ENCODE measurements at regions not wholly inside any gene's neighbourhood (a gene's known extent, or its start where the extent isn't known, plus 50 kb on each side); places are given as distances from the start of the nearest gene placed in this dataset.

DNA sequence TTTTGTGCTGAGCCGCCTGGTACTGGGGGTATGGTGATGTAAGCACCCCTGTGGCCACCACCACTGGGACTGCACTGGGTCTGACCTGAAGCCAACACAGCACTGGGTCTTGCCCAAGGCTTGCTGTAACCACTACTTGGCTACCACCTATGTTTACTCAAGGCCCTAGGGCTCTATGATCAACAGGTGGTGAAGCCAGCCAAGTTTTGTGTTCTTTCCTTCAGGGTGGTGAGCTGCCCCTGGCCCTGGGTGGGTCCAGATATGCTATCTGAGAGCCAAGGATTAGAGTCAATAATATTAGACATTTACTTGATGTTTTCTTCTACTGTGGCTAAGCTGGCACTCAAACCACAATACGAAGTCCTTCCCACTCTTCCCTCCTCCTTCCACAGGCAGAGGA is 55.1 kb upstream of the PAGE4 start:
- no peak for DNase-seq (ENCODE audit: low read depth)

DNA sequence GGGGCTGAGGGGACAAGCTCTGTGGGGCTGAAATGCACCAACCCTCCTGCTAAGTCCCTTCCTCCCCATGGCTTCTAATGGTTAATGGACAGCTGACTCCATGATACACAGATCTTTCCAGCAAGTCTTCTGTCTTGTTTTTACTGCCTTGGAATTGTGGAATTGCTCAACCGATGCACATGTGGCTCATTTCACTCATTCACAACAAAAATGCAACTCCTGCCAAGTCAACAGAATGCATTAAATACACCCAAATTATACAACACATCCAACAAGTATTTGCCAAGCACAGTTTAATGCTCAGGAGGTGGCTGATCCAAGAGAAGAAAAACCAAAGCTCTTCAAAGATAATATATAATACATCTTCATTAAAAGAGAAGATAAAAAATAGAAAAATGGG is 61.9 kb upstream of the PAGE4 start:
- DNase-seq (ENCODE audit: low read depth), result no peak

DNA sequence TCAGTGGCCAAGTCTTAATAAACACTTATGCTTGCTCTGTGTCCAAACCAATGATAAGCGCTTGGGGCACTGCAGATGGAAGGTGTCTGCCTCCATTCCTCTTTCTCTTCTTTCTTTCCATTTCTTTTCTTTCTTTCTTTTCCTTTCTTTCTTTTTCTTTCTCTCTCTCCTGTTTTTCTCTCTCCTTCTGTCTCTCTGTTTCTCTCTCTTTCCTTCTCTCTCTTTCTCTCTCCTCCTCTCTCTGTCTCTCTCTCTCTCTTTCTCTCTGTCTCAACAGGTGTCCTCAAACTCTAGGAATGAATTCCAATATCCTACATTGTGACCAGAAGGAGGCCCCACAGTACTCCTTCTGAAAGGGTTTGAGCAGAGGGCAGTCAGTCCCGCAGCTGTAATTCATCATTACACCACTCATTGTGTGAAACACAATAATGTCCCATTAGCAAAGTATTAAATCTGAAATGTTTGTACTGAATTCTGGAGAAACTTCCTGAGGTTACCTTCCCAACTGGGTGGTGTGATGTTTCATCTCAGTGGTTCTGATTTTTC is 66.5 kb upstream of the PAGE1 start:
- no peak for DNase-seq (ENCODE audit: low read depth)

DNA sequence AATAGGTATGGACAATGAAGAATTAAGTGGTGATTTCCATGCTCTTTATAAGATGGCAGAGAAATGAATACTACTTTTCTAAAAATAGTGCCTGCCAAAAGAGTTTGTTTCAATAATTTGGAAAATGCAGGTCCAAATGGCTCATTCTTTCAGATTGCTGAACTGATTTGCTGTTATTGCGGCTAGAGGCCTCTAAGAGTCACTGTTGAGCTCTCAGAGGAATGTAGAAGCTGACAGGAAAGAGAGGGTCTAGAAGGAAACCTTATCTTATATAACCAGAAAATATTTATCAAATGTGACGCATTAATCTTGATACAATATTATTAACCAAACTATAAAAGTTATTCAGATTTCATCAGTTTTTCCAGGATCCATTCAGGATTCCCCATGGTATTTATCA is 65.7 kb upstream of the PAGE1 start:
- DNase-seq (ENCODE audit: low read depth), result no peak

DNA sequence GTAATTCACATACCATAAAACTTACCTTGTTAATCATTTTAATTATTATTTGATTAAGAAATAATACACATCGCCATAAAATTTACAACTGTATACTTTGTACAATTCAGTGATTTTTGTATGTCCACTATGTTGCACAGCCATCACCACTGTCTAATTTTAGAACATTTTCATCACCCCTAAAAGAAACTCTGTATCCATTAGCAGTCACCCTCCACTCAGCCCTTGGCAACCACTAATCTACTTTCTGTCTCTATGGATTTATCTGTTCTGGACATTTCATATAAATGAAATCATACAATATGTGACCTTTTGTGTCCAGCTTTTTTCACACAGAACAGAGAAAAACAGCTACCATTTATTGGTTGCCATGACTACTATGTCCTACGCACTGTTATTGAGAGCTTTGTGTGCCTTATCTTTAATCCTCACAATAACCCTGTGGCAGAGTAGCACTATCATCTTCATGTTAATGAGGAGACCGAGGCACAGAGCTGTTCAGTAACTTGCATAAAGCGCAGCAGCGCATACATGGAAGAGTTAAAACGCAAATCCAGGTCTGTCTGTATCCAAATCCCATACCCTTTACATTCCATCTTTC is 64.6 kb upstream of the PAGE1 start:
- no peak for DNase-seq (ENCODE audit: low read depth)

DNA sequence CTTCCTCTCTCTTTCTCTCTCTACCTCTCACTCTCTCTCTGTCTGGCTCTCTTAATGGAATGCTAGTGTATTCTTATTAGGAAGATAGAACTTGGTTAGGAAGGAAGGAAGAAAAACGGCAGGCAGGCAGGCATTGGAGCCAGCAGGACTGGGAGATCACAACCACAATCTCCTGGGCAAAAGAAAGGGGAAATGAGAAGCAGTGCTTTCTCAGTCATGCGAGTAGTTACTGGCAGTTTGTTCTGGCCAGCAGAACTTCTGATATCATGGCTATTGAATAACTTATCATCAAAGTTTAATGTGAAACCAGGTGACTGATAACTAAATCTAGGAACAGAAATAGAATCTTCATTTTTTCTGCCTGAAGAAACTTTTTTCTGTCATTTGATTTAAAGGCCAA is 60.9 kb upstream of the PAGE1 start:
- DNase-seq (ENCODE audit: low read depth), result no peak

DNA sequence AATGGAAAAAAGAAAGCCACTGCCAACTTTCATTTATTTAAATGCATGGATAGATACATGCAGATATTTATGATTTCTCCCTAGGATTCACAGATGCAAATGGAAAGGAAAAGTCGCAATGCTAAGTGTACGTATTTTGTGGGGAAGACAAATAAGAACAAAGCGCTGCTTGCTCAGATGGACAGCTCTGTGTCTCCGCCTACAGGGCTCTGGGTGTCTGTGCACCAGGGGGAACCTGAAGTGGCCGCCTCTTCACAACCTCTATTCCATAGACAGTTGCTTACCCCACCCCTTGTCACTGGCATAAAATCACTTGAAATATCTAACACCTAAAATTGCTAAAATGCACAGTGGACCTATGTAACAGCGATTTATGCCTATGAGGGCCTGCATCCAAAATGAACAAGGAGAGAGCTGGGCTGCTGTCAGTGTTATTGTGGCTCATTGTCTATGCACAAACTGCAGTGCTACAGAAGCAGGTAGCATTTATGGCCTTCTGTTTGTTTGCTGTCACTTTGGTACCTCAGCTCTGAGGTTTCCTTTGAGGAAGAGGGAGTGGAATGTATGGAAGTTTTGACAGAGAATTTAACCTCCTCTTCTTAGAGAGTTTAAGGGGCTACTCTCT is 58.6 kb upstream of the PAGE1 start:
- DNase-seq (ENCODE audit: low read depth), result peak; percentile 9

DNA sequence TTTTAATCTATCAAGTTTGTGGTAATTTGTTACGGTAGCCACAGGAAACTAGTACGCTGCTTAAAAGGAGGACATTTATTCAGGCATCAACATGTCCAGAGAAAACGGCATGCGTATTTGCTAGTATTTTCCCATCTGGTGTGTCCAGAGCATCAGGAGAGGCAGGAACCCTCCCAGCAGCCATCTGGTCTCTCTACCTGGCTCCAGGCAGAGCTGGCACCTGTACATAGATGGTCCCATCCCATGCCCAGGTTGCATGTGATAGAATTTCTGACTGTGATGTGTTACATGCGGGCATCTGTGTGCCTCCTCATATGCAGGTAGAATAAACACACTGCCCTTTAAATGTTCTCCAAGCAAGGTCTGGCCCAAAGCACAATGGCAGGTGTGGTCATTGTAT is 57.9 kb upstream of the PAGE1 start:
- DNase-seq (ENCODE audit: low read depth), result no peak

DNA sequence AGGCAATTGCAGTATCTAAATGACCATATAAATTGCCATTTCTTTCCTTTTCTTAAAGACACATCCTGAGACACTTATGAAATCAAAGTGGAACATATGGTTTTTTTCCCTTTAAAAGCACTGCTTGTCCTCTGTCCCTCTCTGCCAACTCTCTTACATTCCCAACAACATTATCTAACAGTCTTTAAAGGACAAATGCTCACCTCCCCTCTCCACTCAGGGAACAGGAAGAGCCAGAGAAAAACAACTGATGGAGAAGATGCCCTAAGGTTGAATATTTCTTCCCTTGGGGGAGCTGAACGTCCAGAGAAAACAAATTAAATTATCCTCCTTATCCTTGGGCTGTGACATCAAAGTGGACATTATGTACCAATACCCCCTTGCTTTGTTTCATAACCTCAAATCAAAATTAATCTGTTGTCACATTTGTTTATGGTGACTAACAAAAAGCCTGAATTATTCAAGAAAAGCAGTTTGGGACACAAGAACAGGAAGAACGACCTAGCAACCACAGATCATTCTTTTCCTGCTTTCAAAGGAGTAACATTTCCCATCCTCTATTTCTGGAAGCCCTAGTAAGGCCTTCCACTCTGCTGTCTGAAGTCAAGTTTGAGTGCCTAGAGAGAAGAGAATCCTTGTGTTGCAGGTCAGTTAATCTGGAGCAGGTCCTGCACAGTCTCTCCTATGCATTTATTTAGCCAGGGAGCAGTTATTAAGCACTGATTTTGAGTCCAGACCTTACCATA is 52.6 kb upstream of the PAGE1 start:
- DNase-seq (ENCODE audit: low read depth), result no peak

DNA sequence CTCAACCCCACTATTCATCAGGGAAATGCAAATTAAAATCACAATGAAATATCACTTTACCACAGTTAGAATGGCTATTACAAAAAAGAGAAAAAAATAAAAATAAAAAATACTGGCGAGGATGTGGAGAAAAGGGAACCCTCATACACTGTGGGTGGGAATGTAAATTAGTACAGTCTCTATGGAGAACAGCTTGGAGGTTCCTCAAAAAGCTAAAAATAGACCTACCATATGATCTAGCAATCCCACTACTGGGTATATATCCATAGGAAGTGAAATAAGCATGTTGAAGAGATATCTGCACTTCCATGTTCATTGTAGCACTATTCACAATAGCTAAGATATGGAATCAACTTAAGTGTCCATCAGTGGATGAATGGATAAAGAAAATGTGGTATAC is 50.5 kb upstream of the PAGE1 start:
- no peak for DNase-seq (ENCODE audit: low read depth)

Data from CMK (cell line).